ENCODE measurements at regions not wholly inside any gene's neighbourhood (a gene's known extent, or its start where the extent isn't known, plus 50 kb on each side); places are given as distances from the start of the nearest gene placed in this dataset.

GRCh38 chr1:166354406-166354805 is 187.6 kb upstream of the FAM78B start:
- TF ChIP-seq ELF1 (IDR thresholded peaks at IDR 0.05; ENCODE audit: borderline replicate concordance, low read depth) (no peak), CTCF (IDR thresholded peaks at IDR 0.05 in 2 of 3, conservative IDR thresholded peaks at IDR 0.05 in 1 of 3; ENCODE audit: borderline replicate concordance in 1 of 3, insufficient read depth in 1 of 3, low read depth in 2 of 3, low read length in 2 of 3) (no peak), YY1 (IDR thresholded peaks at IDR 0.05; ENCODE audit: extremely low read depth, insufficient replicate concordance, low read depth, low read length) (no peak), POLR2AphosphoS5 (IDR thresholded peaks at IDR 0.05; ENCODE audit: low read depth, low read length) (no peak), EZH2 (IDR thresholded peaks at IDR 0.05) (no peak), ZNF274 (IDR thresholded peaks at IDR 0.05; ENCODE audit: low read depth, low read length) (no peak), RAD21 (IDR thresholded peaks at IDR 0.05; ENCODE audit: low read depth) (no peak)
